ENCODE measurements at regions not wholly inside any gene's neighbourhood (a gene's known extent, or its start where the extent isn't known, plus 50 kb on each side); places are given as distances from the start of the nearest gene placed in this dataset.

- TF ChIP-seq CTCF (IDR thresholded peaks at IDR 0.05) (no peak), POLR2A (IDR thresholded peaks at IDR 0.05) (no peak)
- whole genome bisulfite sequencing, 2 donors, result 68 to 77% methylated on average over 9 of the region's 9 CpGs
- intact Hi-C loops (cut with DNase I), result no loop called here
Measured at GRCh38 chr2:15835991-15836688, 104.2 kb upstream of the MYCN start.

GRCh38 chr2:15836689-15837610 is 103.4 kb upstream of the MYCN start:
- Histone ChIP-seq H3K9me3 (no peaks in the 10 kb centered on the region), H3K4me1 (no peaks in the 10 kb centered on the region), H3K36me3 (replicated peaks in 1 of 2; ENCODE audit: insufficient read depth in 1 of 2, low read depth in 2 of 2) (no peaks in the 10 kb centered on the region), H3K4me3 (no peak overlapping the region), H3K27me3 (no peaks in the 10 kb centered on the region), H3K27ac (no peak overlapping the region)
- intact Hi-C loops (cut with DNase I), result no loop called here
- ATAC-seq (no peak), DNase-seq (no peak)
- WGBS, 2 donors, result 78 to 82% methylated on average over 13 of the region's 13 CpGs
- TF ChIP-seq CTCF (IDR thresholded peaks at IDR 0.05) (no peak), POLR2A (IDR thresholded peaks at IDR 0.05) (no peak)

More at GRCh38 chr2:15835991-15836688, 104.2 kb upstream of the MYCN start:
- DNase-seq (no peak), ATAC-seq (no peak)
- no peaks in the 10 kb centered on the region for H3K27me3 ChIP-seq
- H3K9me3 ChIP-seq, result no peaks in the 10 kb centered on the region
- no peaks in the 10 kb centered on the region for H3K36me3 ChIP-seq (replicated peaks in 1 of 2; ENCODE audit: insufficient read depth in 1 of 2, low read depth in 2 of 2)
- no peak overlapping the region for H3K27ac ChIP-seq
- H3K4me1 ChIP-seq, result no peaks in the 10 kb centered on the region
- no peak overlapping the region for H3K4me3 ChIP-seq

- Histone ChIP-seq H3K4me3 (no peak overlapping the region), H3K27ac (no peak overlapping the region), H3K27me3 (no peaks in the 10 kb centered on the region), H3K36me3 (replicated peaks in 1 of 2; ENCODE audit: insufficient read depth in 1 of 2, low read depth in 2 of 2) (no peaks in the 10 kb centered on the region), H3K9me3 (no peaks in the 10 kb centered on the region), H3K4me1 (no peaks in the 10 kb centered on the region)
- no peak for DNase-seq
- whole genome bisulfite sequencing, 2 donors, result 75 to 78% methylated on average over 13 of the region's 13 CpGs
- no peak for TF ChIP-seq POLR2A (IDR thresholded peaks at IDR 0.05)
- TF ChIP-seq CTCF (IDR thresholded peaks at IDR 0.05), result no peak
- no peak for ATAC-seq
- intact Hi-C loops (cut with DNase I), result no loop called here
Measured at GRCh38 chr2:15838481-15839090, 101.8 kb upstream of the MYCN start.

- no peak for ATAC-seq
- TF ChIP-seq POLR2A (IDR thresholded peaks at IDR 0.05) (no peak), CTCF (IDR thresholded peaks at IDR 0.05) (no peak)
- no peak overlapping the region for H3K4me3 ChIP-seq
- H3K9me3 ChIP-seq, result no peaks in the 10 kb centered on the region
- H3K36me3 ChIP-seq (replicated peaks in 1 of 2; ENCODE audit: insufficient read depth in 1 of 2, low read depth in 2 of 2), result no peaks in the 10 kb centered on the region
- DNase-seq, result no peak
- no peaks in the 10 kb centered on the region for H3K4me1 ChIP-seq
- intact Hi-C loops (cut with DNase I), result no loop called here
- H3K27ac ChIP-seq, result no peak overlapping the region
- WGBS, 2 donors, result 69 to 77% methylated on average over 9 of the region's 9 CpGs
- H3K27me3 ChIP-seq, result no peaks in the 10 kb centered on the region
Measured at GRCh38 chr2:15839426-15840124, 100.8 kb upstream of the MYCN start.

Data from body of pancreas (tissue), 4 donors.